MM.1S (cell line): ENCODE measurements at regions not wholly inside any gene's neighbourhood (a gene's known extent, or its start where the extent isn't known, plus 50 kb on each side); places are given as distances from the start of the nearest gene placed in this dataset.

Experiments
- EZH2 ChIP-seq: fragments of 300-600 bp; sonication (generic); optimal IDR thresholded peaks from 2 replicates; pipeline ENCODE3; 2017; ENCODE audit warnings: low read depth, mild to moderate bottlenecking, antibody characterized with exemption, low read length, mixed read lengths
- EZH2phosphoT487 ChIP-seq: fragments of 300-600 bp; sonication (generic); IDR thresholded peaks from 2 replicates; pipeline ENCODE4 v1.6.1; 2018; ENCODE audit warnings: antibody characterized with exemption, low read length
- TF ChIP-seq, protein P1 (sequence below): fragments of 300-600 bp; sonication (generic); IDR thresholded peaks from 2 replicates; pipeline ENCODE4 v1.5.1; 2016; ENCODE audit warnings: antibody characterized with exemption, low read length, mixed read lengths

DNA sequence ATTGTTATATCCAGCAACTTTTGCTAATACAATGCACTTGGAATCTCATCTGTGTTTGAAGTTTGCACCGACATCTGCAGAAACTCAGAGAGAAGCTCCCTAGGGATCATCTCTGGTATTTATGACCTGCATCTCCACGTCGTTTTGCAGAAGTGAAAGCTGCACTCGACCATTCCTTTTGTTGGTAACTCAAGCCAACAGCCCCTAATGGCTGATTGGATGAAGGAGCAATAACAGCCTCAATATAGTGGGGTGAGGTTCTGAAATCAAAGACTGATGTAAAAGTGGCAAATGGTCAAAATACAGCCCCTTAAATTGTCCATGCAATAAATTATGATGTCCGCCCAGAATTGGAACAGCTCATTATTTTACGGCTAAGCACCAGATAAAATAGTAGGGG is 344.2 kb upstream of the KAZN start:
- TF ChIP-seq, protein P1, sequence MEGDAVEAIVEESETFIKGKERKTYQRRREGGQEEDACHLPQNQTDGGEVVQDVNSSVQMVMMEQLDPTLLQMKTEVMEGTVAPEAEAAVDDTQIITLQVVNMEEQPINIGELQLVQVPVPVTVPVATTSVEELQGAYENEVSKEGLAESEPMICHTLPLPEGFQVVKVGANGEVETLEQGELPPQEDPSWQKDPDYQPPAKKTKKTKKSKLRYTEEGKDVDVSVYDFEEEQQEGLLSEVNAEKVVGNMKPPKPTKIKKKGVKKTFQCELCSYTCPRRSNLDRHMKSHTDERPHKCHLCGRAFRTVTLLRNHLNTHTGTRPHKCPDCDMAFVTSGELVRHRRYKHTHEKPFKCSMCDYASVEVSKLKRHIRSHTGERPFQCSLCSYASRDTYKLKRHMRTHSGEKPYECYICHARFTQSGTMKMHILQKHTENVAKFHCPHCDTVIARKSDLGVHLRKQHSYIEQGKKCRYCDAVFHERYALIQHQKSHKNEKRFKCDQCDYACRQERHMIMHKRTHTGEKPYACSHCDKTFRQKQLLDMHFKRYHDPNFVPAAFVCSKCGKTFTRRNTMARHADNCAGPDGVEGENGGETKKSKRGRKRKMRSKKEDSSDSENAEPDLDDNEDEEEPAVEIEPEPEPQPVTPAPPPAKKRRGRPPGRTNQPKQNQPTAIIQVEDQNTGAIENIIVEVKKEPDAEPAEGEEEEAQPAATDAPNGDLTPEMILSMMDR = no peak
- TF ChIP-seq EZH2phosphoT487 = no peak
- no peak for TF ChIP-seq EZH2
